Gastroesophageal sphincter (tissue), 3 donors: ENCODE measurements at regions not wholly inside any gene's neighbourhood (a gene's known extent, or its start where the extent isn't known, plus 50 kb on each side); places are given as distances from the start of the nearest gene placed in this dataset.

ENCODE experiments used
- CTCF ChIP-seq, 4 experiments: fragments of 200-600 bp in 2 of 4; fragments of 450-650 bp in 2 of 4; sonication (generic) in 1 of 4; IDR thresholded peaks; one replicate each; pipeline ENCODE4 v1.5.1; 2017 to 2019; ENCODE audit warnings: antibody characterized with exemption in 4 of 4, mild to moderate bottlenecking in 2 of 4, moderate library complexity in 2 of 4
- EP300 ChIP-seq: sonication (generic); formaldehyde crosslinking; IDR thresholded peaks from one replicate; pipeline ENCODE4 v1.6.1; 2017; ENCODE audit warnings: antibody characterized with exemption, mild to moderate bottlenecking
- POLR2A ChIP-seq, 2 donors: fragments of 450-650 bp; IDR thresholded peaks; one replicate each; pipeline ENCODE4 v1.6.1; 2017; ENCODE audit warnings: antibody characterized with exemption in 2 of 2, mild to moderate bottlenecking in 2 of 2, moderate library complexity in 1 of 2

GRCh38 chr12:131458048-131458374 is 252.9 kb upstream of the SFSWAP start:
- TF ChIP-seq CTCF (IDR thresholded peaks at IDR 0.05) (no peak), EP300 (no peak), POLR2A (IDR thresholded peaks at IDR 0.05) (no peak)
